ENCODE measurements at regions not wholly inside any gene's neighbourhood (a gene's known extent, or its start where the extent isn't known, plus 50 kb on each side); places are given as distances from the start of the nearest gene placed in this dataset.

DNA sequence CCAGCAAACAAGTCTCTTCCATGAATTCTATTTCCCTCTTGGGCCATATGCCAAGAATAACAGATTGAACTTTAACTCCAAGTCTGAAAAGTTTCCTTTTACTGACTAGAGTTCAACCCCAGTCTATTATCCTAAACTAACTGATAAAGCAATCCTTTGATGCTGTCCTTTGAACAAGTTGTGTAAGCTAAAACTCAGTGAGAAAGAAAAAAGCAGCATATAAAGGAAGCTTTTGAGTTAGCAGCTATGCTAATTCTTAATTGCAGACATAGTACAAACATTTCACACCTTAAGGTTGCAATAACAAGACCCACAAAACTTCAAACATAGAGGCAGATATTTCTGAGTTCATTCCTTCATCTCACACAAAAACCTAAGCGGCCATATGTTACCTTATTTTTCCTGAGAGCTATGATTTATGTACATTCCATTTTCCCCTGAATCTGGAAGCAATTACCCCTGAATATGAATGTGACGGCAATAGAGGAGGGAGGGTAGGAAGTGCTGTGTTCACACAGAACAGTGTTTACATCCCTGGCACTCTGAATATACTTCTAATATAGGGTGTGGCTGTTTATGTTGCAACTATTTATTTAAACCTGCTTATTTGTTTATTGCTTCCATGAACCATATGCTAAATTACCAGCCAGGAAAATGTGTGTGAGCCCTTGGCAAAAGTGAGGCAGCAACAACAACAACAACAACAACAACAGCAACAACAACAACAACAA, 180.6 kb downstream of the IRS1 start:
- Mint-ChIP-seq H3K27ac (no peak overlapping the region), H3K9me3 (no peaks in the 10 kb centered on the region), H3K36me3 (no peaks in the 10 kb centered on the region), H3K4me3 (no peak overlapping the region), H3K27me3 (peaks cover 8% of the 10 kb centered on the region), H3K4me1 (no peaks in the 10 kb centered on the region)
- no peak for ATAC-seq

DNA sequence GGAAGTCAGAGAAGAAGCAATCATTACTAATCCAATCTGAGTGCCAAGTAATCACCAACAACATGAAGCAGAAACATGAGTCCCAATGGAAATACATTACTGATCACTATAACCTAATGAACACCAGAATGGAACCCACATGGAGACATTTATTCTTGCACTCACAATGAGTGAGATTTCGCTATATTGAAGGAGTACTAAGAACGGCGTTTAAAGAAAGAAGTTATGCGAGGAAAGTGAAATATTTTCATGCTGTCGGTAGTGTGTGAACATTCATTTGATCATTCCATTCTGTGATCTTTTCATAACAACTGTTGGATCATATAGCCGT, 181.1 kb downstream of the IRS1 start:
- no peaks in the 10 kb centered on the region for H3K4me1 Mint-ChIP-seq
- H3K27me3 Mint-ChIP-seq = peaks cover 8% of the 10 kb centered on the region
- H3K27ac Mint-ChIP-seq = no peak overlapping the region
- no peaks in the 10 kb centered on the region for H3K9me3 Mint-ChIP-seq
- no peak for ATAC-seq
- no peak overlapping the region for H3K4me3 Mint-ChIP-seq
- no peaks in the 10 kb centered on the region for H3K36me3 Mint-ChIP-seq

DNA sequence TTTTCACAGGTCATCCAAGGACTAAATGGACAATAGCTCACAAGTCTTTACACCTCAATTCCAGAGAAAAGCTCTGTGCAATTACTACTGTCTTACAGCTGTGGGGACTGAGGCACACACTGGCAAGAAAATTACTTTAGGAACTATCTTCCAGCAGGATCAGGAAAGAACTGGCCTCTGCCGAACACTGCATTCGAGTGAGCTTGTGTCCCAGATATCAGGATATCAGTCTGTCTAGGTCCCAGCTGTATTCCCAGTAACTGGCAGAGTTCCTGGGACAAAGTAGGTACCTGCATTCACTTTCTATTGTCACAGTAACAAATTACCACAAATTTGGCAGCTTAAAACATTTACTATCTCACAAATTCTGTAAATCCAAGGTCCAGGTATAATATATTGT, 183.7 kb downstream of the IRS1 start:
- ATAC-seq = no peak
- no peaks in the 10 kb centered on the region for H3K9me3 Mint-ChIP-seq
- no peak overlapping the region for H3K27ac Mint-ChIP-seq

DNA sequence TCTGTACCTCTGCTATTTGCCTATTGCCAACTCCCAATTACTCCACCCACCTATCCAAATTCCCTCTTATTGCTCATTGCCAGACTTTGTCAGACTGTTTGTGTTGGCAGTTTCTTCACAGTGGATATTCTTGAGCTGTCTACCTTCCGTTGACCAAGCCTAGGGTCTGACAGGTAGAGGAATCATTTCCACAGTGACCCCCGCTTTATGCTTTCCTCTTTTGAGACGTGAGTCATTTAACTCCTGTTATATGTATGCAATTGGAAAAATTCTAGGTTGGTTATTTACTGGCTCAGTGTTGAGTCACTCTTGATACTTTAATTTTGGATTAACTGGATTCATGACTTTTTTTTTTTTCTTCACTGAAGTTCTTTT, 187.7 kb downstream of the IRS1 start:
- H3K9me3 Mint-ChIP-seq = no peaks in the 10 kb centered on the region
- peaks cover 22% of the 10 kb centered on the region for H3K27me3 Mint-ChIP-seq
- H3K4me3 Mint-ChIP-seq = no peak overlapping the region
- no peak for ATAC-seq
- no peak overlapping the region for H3K27ac Mint-ChIP-seq
- no peaks in the 10 kb centered on the region for H3K4me1 Mint-ChIP-seq
- no peaks in the 10 kb centered on the region for H3K36me3 Mint-ChIP-seq

More for the DNA sequence above, 183.7 kb downstream of the IRS1 start:
- no peaks in the 10 kb centered on the region for H3K4me1 Mint-ChIP-seq
- H3K27me3 Mint-ChIP-seq = peaks cover 11% of the 10 kb centered on the region
- no peak overlapping the region for H3K4me3 Mint-ChIP-seq
- no peaks in the 10 kb centered on the region for H3K36me3 Mint-ChIP-seq

DNA sequence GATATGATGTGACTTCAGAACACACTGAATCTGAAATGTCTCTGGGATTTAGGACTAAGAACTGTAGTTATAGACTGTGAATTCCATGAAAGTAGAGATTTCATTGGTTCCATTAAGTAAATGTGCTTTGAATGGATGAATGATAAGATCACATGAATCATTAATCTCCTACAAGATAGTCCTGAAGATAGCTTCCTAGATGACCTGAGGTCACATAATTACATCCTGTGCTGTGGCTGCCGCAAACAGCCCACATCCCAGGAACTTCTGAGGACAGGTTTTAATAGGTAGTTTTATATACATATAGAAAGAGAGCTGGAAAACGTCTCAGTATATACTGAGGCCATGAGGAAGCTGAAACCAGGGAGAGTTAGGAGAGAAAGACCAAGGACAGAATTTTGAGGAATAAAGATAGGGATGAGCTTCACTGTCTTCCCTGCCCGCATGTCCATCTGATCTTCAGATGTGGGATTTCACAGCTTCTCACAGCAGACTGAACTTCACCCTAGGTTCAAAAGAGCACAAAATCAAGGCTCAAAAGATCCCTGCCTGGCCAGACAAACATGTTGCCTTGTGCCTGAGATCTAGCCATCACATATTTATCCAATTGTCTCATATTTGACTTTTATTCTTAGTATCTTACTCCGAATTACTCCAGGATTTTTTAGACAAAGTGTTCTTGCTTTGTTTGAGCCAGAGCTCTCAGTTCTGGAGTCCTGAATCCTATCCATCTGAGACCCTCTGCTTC, 188.2 kb downstream of the IRS1 start:
- Mint-ChIP-seq H3K9me3 (no peaks in the 10 kb centered on the region), H3K4me1 (no peaks in the 10 kb centered on the region), H3K36me3 (no peaks in the 10 kb centered on the region), H3K4me3 (no peak overlapping the region), H3K27ac (no peak overlapping the region), H3K27me3 (peaks cover 23% of the 10 kb centered on the region)
- no peak for ATAC-seq

DNA sequence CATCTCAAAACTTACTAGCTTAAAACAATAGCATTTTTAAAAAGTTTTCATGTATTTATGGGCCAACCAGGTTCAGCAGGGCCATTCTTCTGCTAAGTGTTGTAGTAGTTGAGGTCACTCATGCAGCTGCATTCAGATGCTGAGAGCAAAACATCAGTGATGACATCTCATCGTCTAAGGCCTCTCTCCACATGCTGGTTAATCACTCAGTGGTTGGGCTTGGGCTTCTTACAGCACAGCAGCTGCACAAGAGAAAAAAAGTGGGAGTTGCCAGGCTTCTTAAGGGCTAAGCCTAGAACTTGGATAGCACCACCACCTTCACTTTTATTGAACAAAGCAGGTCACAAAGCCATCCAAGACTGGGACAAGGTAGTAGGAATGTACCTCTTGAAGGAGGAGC, 190.3 kb downstream of the IRS1 start:
- no peak overlapping the region for H3K27ac Mint-ChIP-seq
- no peaks in the 10 kb centered on the region for H3K9me3 Mint-ChIP-seq
- no peaks in the 10 kb centered on the region for H3K36me3 Mint-ChIP-seq
- no peaks in the 10 kb centered on the region for H3K4me1 Mint-ChIP-seq
- H3K27me3 Mint-ChIP-seq = peaks cover 23% of the 10 kb centered on the region
- no peak overlapping the region for H3K4me3 Mint-ChIP-seq
- no peak for ATAC-seq

DNA sequence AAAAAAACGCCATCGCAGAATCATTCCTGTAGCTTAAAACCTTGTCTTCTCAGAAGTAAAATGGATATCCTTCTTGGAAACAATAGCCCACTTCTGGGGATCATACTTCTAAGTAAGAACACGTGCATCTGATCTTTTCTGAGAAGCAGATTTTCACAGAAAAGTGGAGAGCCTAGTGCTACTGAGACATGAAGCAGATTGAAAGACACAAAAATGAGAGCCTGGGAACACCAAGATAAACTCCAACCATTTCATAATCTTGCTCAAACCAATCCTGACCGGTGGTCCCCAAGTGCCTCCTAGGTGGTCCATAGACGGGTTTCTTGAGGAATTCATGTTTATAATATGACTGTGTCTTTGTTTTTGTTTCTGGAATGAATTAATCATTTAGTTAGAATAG, 191.2 kb downstream of the IRS1 start:
- no peaks in the 10 kb centered on the region for H3K9me3 Mint-ChIP-seq
- H3K4me1 Mint-ChIP-seq = no peaks in the 10 kb centered on the region
- no peaks in the 10 kb centered on the region for H3K36me3 Mint-ChIP-seq
- ATAC-seq = no peak
- no peak overlapping the region for H3K27ac Mint-ChIP-seq
- peaks cover 23% of the 10 kb centered on the region for H3K27me3 Mint-ChIP-seq
- no peak overlapping the region for H3K4me3 Mint-ChIP-seq

DNA sequence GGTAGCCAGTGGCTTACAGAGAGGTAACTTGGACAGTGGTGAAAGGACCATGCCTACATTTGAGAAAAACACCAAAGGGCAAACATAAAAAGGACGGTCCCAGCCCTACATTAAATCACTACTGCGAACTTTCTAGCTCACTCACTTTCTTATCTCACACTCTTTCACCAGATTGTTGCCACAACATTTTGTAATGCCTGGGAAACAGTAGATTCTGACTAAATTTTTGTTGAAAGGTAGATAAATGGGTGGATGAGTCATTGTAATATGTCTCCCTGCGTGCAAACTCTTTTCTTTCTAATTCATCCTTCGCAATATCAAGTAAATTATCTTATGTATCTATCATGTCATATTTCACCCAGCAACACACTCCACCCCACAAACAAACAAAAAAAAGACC, 192.2 kb downstream of the IRS1 start:
- H3K27ac Mint-ChIP-seq = no peak overlapping the region
- H3K9me3 Mint-ChIP-seq = no peaks in the 10 kb centered on the region
- H3K36me3 Mint-ChIP-seq = no peaks in the 10 kb centered on the region
- no peak for ATAC-seq
- no peaks in the 10 kb centered on the region for H3K4me1 Mint-ChIP-seq
- H3K4me3 Mint-ChIP-seq = no peak overlapping the region
- H3K27me3 Mint-ChIP-seq = peaks cover 13% of the 10 kb centered on the region

DNA sequence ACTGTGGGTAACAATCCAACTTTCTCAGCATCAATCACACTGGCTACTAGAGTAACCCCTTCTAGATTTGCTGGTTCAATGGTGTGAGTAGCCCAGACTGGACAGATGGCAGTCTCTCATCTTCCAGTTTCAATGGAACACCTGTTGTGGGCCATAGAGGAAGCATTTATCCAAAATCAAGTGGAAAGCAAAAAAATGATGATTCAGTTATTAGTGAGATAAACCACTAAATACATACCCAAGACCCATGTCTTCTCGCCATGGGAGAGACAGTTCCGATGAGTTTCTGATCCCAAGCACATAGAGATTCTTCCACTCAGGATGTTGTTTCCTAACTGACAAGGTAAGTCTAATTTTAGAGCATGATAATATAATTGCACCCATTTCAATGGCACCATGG, 194.0 kb downstream of the IRS1 start:
- Mint-ChIP-seq H3K9me3 (no peaks in the 10 kb centered on the region), H3K36me3 (no peaks in the 10 kb centered on the region), H3K27me3 (peaks cover 19% of the 10 kb centered on the region), H3K4me3 (no peak overlapping the region), H3K4me1 (no peaks in the 10 kb centered on the region), H3K27ac (no peak overlapping the region)
- ATAC-seq = no peak

DNA sequence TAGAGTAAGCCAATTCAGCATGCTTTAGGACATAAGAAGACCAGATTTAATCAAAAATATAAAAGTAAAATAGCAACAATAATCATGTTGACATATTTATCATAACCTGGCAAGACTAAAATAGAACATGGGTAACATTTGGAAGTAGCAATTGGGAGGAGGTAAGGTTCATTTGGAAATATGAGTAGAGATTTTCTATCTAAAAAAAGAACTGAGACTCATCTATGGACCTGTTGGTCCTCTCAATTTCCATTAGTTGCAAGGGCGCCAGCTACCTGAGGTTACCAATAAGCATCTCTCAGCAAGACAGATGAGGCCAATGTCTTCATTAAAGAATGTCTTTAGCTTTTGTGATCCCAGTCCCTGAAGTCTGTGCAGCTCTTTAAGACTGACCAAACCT, 196.0 kb downstream of the IRS1 start:
- Mint-ChIP-seq H3K27me3 (peaks cover 30% of the 10 kb centered on the region), H3K4me1 (peaks cover 2% of the 10 kb centered on the region), H3K9me3 (no peaks in the 10 kb centered on the region), H3K27ac (no peak overlapping the region), H3K36me3 (no peaks in the 10 kb centered on the region), H3K4me3 (no peak overlapping the region)
- no peak for ATAC-seq

DNA sequence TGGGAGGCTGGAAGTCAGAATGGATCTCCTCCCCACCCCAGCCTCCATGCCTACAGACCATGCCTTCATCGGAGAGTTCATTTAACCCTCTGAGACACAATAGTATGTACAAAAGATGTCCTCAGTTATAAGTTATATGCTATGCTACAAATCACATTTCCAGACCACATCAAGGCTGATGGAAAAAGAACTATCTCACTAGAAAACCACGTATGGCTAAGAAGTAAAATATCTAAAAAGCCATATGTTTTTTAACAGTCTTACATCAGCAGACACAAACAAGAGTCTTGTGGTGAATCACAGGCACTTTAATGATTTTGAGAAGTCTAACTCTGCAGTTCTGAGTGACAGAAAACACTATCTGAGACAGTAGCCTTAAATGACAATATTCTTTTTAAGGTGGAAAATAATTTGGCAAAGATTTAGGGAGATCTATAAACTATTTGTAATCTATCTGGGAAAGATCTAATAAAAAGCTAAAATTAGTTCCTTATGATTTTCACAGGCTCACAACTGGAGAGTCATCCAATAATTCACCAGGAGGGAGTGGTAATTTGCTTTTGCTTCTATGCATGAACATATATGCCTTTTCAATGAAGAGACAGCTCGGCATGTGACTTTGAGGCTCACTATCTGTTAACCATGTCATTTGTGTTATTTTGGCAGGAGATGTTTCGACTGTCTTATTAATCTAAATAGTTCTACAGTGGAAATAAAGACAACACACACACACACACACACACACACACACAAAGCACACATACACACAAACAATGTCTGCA, 197.5 kb downstream of the IRS1 start:
- no peak overlapping the region for H3K4me3 Mint-ChIP-seq
- H3K9me3 Mint-ChIP-seq = no peaks in the 10 kb centered on the region
- H3K27me3 Mint-ChIP-seq = peaks cover 27% of the 10 kb centered on the region
- H3K36me3 Mint-ChIP-seq = no peaks in the 10 kb centered on the region
- H3K4me1 Mint-ChIP-seq = peaks cover 5% of the 10 kb centered on the region
- ATAC-seq = no peak
- H3K27ac Mint-ChIP-seq = no peak overlapping the region

DNA sequence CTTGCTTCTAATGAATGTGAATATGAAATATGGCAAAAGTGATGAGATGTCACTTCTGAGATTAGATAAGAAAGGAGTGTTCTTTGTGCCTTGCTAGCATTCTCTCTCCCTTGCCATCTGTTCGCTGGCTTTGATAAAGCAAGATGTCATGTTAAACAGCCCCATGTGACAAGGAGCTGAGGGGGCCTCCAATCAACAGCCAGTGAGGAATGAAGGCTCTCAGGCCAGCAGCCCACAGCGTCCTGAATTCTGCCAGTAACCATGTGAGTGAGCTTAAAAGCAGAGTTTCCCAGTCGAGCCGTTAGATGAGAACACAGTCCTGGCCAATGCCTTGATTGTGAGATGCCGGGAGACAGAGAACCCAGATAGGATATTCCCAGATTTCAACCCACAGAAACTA, 198.8 kb downstream of the IRS1 start:
- Mint-ChIP-seq H3K27me3 (peaks cover 38% of the 10 kb centered on the region), H3K27ac (no peak overlapping the region), H3K9me3 (no peaks in the 10 kb centered on the region), H3K4me1 (peaks cover 5% of the 10 kb centered on the region), H3K36me3 (no peaks in the 10 kb centered on the region), H3K4me3 (no peak overlapping the region)
- ATAC-seq = no peak

DNA sequence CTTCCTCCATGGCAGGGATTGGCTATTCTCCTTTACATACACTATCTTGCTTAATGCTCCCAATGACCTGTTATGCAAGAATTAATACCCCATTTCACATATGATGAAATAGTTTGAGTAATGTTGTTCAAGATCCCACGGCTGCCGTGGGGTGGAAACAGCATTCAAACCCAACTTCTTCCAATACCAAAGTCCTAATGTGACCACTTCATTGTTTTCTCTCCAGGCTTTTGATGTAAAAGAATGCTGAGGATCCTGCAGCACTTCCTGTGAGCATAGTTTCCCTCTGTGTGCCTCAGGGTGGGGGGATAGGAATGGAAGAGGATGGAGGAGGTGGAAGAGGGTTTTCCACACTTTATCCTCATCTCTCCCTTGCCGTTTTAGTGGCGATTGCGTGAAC, 199.4 kb downstream of the IRS1 start:
- ATAC-seq = no peak
- Mint-ChIP-seq H3K4me3 (no peak overlapping the region), H3K9me3 (peaks cover under 1% of the 10 kb centered on the region), H3K36me3 (no peaks in the 10 kb centered on the region), H3K4me1 (peaks cover 5% of the 10 kb centered on the region), H3K27ac (no peak overlapping the region), H3K27me3 (peaks cover 43% of the 10 kb centered on the region)

DNA sequence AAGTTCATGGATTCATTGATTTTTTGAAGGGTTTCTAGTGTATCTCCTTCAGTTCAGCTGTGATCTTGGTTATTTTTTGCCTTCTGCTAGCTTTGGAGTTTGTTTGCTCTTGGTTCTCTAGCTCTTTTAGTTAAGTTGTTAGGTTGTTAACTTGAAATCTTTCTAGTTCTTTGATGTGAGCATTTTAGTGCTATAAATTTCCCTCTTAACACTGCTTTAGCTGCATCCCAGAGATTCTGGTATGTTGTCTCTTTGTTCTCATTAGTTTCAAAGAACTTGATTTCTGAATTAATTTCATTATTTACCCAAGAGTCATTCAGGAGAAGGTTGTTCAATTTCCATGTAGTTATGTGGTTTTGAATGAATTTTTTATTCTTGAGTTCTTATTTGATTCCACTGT, 210.6 kb downstream of the IRS1 start:
- Mint-ChIP-seq H3K4me3 (no peak overlapping the region), H3K9me3 (no peaks in the 10 kb centered on the region), H3K36me3 (no peaks in the 10 kb centered on the region), H3K27ac (no peak overlapping the region), H3K27me3 (peaks cover 23% of the 10 kb centered on the region), H3K4me1 (no peaks in the 10 kb centered on the region)
- ATAC-seq = no peak

DNA sequence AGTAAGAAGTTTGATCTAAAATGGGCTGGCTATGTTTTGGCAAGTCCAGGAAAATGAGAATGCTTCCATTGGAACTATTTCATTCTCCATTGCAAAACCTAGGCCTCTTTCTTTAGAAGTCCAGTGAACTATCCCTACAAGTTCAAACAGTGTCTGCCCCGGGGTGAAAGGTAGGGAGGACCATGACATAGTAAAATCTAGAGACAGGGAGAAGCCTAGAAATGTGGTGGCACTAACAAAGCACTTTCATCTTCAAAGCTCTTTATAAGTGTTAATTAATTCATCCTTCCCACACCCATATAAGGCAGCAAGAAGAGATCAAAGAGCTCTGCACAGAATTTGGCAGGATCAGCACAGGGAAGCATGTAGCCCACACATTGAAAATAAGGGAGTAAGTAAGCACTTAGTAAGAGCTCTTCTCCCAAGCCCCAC, 214.5 kb downstream of the IRS1 start:
- Mint-ChIP-seq H3K27ac (no peak overlapping the region), H3K36me3 (no peaks in the 10 kb centered on the region), H3K27me3 (peaks cover 16% of the 10 kb centered on the region), H3K4me1 (no peaks in the 10 kb centered on the region), H3K9me3 (no peaks in the 10 kb centered on the region), H3K4me3 (no peak overlapping the region)
- ATAC-seq = no peak
